ENCODE measurements at regions not wholly inside any gene's neighbourhood (a gene's known extent, or its start where the extent isn't known, plus 50 kb on each side); places are given as distances from the start of the nearest gene placed in this dataset.

DNA sequence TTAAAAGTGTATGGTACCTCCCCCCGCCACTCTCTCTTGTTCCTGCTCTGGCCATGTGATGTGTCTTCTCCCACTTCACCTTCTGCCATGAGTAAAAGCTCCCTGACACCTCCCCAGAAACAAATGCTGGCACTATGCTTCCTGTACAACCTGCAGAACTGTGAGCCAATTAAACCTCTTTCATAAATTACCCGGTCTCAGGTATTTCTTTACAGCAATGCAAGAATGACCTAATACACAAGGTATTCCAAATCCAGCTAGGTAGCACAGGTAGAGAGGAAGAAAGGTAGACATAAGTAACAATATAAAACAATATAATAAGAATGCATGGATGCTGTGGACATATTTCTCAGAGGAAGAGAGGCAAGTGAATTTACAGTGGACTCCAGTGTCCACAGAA is 394.1 kb upstream of the ARID1B start:
- H3K27ac ChIP-seq: no peak overlapping the region
- DNase-seq (ENCODE audit: low spot score): no peak
- TF ChIP-seq, protein P1, sequence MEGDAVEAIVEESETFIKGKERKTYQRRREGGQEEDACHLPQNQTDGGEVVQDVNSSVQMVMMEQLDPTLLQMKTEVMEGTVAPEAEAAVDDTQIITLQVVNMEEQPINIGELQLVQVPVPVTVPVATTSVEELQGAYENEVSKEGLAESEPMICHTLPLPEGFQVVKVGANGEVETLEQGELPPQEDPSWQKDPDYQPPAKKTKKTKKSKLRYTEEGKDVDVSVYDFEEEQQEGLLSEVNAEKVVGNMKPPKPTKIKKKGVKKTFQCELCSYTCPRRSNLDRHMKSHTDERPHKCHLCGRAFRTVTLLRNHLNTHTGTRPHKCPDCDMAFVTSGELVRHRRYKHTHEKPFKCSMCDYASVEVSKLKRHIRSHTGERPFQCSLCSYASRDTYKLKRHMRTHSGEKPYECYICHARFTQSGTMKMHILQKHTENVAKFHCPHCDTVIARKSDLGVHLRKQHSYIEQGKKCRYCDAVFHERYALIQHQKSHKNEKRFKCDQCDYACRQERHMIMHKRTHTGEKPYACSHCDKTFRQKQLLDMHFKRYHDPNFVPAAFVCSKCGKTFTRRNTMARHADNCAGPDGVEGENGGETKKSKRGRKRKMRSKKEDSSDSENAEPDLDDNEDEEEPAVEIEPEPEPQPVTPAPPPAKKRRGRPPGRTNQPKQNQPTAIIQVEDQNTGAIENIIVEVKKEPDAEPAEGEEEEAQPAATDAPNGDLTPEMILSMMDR (conservative IDR thresholded peaks at IDR 0.05; ENCODE audit: low read depth): no peak
- ChIA-PET CTCF (interaction anchor here (0.6 kb wide), 1 partner anchor 1248 kb away, joined by 4 read pairs; no protein-coding TSS in a partner anchor), POLR2A (ENCODE audit: low non-redundant PET) (no interaction called here)

- ChIA-PET POLR2A (ENCODE audit: low non-redundant PET) (no interaction called here), CTCF (interaction anchor here (0.6 kb wide), 2 partner anchors 44 to 208 kb away, joined by 4 to 7 read pairs; no protein-coding TSS in a partner anchor)
- DNase-seq (ENCODE audit: low spot score): no peak
Measured at GRCh38 chr6:156379392-156380289, 397.5 kb upstream of the ARID1B start.

GRCh38 chr6:156378853-156379252 is 398.3 kb upstream of the ARID1B start:
- no peak overlapping the region for H3K27ac ChIP-seq
- CTCF ChIA-PET: interaction anchor here (0.5 to 0.6 kb wide), 2 partner anchors 9 to 44 kb away, joined by 4 read pairs; no protein-coding TSS in a partner anchor
- POLR2A ChIA-PET (ENCODE audit: low non-redundant PET): no interaction called here
- TF ChIP-seq, protein P1 (conservative IDR thresholded peaks at IDR 0.05; ENCODE audit: low read depth): no peak
- no peak for DNase-seq (ENCODE audit: low spot score)

More at GRCh38 chr6:156379392-156380289, 397.5 kb upstream of the ARID1B start:
- no peak overlapping the region for H3K27ac ChIP-seq
- TF ChIP-seq, protein P1 (conservative IDR thresholded peaks at IDR 0.05; ENCODE audit: low read depth): no peak

GRCh38 chr6:156376091-156376490 is 401.1 kb upstream of the ARID1B start:
- TF ChIP-seq, protein P1 (conservative IDR thresholded peaks at IDR 0.05; ENCODE audit: low read depth): no peak
- no peak overlapping the region for H3K27ac ChIP-seq
- ChIA-PET CTCF (no interaction called here), POLR2A (ENCODE audit: low non-redundant PET) (no interaction called here)
- DNase-seq (ENCODE audit: low spot score): no peak

DNA sequence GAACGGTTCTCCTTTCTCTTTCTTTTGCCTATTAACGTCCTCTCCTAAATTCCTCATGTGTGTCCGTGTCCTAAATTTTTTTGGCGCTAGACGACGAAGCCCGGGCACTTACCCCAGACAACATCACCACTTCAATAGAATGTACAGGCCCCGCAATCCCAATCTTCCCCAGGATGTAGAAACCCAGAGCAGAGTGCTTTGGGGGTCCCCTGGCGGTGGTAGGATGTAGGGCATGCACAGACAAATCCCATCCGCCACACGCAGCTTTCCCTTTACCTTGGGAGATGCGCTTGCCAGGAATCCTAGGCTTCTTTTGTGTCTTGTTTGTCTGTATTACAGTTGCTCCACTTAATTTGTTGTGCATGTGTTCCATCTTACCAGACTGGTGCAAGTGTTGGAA is 417.3 kb upstream of the ARID1B start:
- POLR2A ChIA-PET (ENCODE audit: low non-redundant PET): no interaction called here
- CTCF ChIA-PET: interaction anchor here (0.6 kb wide), 1 partner anchor 195 kb away, joined by 4 read pairs; no protein-coding TSS in a partner anchor
- DNase-seq (ENCODE audit: low spot score): no peak
- H3K27ac ChIP-seq: no peak overlapping the region
- TF ChIP-seq, protein P1 (conservative IDR thresholded peaks at IDR 0.05; ENCODE audit: low read depth): no peak

GRCh38 chr6:156352861-156353260 is 424.3 kb upstream of the ARID1B start:
- ChIA-PET POLR2A (ENCODE audit: low non-redundant PET) (no interaction called here), CTCF (no interaction called here)
- H3K27ac ChIP-seq: no peak overlapping the region
- no peak for DNase-seq (ENCODE audit: low spot score)
- TF ChIP-seq, protein P1 (conservative IDR thresholded peaks at IDR 0.05; ENCODE audit: low read depth): no peak

Measured in RWPE1 (cell line).